Right forelimb (tissue), 1 donor: ENCODE measurements at regions not wholly inside any gene's neighbourhood (a gene's known extent, or its start where the extent isn't known, plus 50 kb on each side); places are given as distances from the start of the nearest gene placed in this dataset.
"Not testable (repeated sequence)": the region's sequence is repeated elsewhere in the genome, so short reads cannot be mapped to it uniquely, and the experiment has no call there.

ENCODE experiments used
- DNase-seq: peaks from one replicate; pipeline ENCODE4 v3.0.0-alpha.2; 2018

DNA sequence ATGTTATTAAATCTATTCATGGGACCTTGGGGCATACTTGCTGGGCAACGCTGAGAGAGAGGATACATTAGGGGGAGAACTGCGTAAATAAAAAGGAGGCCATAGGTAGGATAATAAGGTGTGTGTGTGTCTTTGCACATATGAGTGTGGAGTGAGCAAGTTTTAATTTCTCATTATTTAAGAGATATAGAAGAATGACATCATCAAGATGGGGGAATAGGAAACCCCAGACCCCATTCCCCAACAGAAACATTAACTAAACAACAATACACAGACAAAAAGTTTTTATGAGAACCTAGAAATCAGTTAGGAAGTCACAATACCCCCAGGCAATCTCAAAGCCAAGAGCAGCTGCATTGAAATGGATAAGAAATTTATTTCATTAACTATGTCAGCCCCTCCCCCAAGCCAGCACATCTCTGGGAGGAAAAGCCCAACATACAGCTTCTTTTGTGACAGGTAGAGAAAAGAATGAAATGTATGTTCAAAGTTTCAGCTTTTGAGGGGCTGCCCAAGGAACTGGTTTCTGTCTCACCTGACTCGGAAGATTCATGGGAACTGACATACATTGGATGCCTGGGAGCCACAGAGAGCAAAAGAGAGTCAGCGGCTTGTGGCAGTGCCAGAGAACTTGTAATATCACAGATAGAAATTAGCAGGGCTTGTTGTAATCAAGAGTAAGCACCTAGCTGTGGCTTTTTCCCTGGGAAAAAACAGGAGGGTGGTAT lies 234.3 kb upstream of the NFIA start:
- DNase-seq, result no peak

- DNase-seq, result no peak
Measured at GRCh38 chr1:60847391-60847790, 235.0 kb upstream of the NFIA start.

DNA sequence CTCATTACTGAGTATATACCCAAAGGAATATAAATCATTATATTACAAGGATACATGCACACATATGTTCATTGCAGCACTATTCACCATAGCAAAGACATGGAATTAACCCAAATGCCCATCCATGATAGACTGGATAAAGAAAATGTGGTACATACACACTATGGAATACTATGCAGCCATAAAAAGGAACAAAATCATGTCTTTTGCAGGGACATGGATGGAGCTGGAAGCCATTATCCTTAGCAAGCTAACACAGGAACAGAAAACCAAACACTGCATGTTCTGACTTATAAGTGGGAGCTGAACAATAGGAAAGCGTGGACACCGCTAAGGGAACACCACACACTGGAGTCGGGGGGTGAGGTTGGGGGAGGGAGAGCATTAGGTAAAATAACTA lies 236.7 kb upstream of the NFIA start:
- DNase-seq, result not testable (repeated sequence)

- DNase-seq, result no peak
Measured at GRCh38 chr1:60842304-60842703, 240.1 kb upstream of the NFIA start.

DNA sequence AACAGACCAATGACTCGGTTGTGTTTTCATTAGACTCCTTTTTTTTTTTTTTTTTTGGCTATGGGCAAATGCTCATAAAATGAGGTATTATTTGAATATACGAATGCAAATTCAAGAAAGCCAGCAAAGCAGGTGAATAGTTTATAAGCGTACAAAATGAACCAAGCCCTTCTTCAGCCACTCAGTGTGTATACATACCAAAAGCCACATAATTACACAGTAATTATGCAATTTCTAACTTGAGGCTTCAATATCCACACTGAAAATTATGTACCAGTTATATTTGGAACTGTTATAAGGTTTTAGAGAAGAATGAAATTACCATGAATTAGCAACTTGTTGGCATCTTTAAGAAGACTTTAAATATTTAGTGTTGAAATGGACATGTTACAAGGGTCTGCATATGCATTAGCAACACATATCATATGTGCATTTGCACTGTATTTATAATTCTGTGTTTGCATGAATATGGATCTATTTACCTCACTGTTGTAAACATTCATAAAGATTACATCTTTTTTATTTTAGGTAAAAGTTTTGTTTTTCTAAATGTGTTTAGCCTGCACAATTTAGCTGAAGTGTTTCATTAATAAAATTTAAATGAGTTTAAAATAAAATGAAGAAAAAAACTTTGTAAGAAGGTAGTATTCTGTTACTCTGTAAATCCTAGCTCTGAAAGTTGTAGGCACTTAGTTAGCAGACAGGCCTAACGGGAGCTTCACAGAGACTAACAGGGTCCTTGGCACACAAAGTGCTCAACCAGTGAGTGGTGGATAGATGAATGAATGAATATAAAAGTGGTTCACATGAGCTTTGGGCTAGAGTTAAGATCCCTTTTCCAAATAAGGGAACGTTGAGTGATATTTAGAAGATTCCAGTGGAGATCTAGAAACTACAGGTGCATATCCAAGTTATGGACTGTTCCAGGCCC lies 241.0 kb upstream of the NFIA start:
- DNase-seq, result no peak

DNA sequence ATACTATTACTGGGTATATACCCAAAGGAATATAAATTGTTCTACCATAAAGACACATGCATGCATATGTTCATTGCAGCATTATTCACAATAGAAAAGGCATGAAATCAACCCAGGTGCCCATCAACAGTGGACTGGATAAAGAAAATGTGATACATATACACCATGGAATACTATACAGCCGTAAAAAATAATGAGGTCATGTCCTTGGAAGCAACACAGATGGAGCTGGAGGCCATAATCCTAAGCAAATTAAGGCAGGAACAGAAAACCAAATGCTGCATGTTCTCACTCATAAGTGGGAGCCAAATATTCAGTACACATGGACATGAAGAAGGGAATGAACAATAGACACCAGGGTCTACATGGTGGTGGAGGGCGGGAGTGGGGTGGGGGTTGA lies 241.9 kb upstream of the NFIA start:
- not testable (repeated sequence) for DNase-seq

GRCh38 chr1:60835649-60836048 lies 246.7 kb upstream of the NFIA start:
- no peak for DNase-seq

DNA sequence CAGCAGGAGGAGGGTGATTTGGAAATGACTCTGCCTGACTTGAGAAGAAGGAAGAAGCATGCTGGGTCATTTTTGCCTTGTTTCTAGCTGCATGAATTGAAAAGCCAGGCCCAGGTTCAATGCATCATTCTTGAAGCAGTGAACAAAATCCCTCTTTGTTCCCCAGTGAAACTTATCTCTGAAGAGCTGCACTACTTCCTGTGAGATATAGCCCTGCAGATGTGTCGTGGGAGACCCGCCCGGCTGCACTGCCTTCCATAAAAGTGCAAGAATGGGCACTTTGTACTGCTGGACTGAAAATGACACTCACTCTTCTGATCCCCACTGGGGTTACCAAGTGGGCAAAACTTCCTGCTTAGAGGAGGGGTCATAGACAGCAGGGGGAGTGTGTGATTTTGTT lies 249.2 kb upstream of the NFIA start:
- no peak for DNase-seq

GRCh38 chr1:60832367-60832766 lies 250.0 kb upstream of the NFIA start:
- no peak for DNase-seq

DNA sequence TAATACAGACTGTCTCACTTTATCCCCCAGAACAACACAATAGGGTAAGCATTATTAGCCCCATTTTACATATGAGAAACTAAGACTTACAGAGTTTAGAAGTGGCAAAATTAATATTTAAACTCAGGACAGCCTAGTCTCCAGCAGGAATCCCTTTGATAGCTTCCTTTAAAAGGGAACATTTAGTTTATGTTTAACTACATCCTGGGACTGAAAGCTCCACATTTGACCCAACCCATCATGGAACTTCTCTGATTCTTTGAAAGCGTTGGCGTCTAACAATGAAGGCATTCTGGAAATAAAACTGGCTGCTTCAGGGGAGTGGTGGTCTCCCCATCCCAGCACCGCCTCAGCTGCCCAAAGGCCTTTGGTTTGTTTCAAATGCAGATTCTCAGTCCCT lies 250.6 kb upstream of the NFIA start:
- DNase-seq, result no peak

DNA sequence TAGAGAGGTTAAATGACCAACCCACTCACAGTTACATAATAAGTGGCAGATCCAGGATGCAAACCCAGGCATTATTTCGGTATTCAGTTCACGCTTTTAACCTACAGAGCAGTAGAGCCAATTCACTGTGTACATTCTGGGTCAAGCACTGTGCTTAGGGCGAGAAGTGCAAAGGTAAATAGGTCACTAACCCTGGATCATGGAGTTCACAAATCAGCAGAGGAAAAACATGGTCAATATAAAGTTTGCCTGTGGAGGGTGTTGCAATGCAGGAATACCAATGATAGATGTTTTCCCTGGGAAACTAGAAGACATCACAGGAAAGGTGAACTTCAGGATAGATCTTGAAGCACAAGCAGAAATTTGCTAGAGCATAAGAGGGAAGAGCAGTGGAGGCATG lies 253.4 kb upstream of the NFIA start:
- no peak for DNase-seq

GRCh38 chr1:60826320-60827094 lies 255.9 kb upstream of the NFIA start:
- DNase-seq, result no peak

- DNase-seq, result no peak
Measured at GRCh38 chr1:60825593-60825992, 256.8 kb upstream of the NFIA start.

GRCh38 chr1:60823151-60823550 lies 259.2 kb upstream of the NFIA start:
- no peak for DNase-seq

GRCh38 chr1:60822252-60822651 lies 260.1 kb upstream of the NFIA start:
- no peak for DNase-seq

GRCh38 chr1:60821156-60821555 lies 261.2 kb upstream of the NFIA start:
- DNase-seq, result no peak

DNA sequence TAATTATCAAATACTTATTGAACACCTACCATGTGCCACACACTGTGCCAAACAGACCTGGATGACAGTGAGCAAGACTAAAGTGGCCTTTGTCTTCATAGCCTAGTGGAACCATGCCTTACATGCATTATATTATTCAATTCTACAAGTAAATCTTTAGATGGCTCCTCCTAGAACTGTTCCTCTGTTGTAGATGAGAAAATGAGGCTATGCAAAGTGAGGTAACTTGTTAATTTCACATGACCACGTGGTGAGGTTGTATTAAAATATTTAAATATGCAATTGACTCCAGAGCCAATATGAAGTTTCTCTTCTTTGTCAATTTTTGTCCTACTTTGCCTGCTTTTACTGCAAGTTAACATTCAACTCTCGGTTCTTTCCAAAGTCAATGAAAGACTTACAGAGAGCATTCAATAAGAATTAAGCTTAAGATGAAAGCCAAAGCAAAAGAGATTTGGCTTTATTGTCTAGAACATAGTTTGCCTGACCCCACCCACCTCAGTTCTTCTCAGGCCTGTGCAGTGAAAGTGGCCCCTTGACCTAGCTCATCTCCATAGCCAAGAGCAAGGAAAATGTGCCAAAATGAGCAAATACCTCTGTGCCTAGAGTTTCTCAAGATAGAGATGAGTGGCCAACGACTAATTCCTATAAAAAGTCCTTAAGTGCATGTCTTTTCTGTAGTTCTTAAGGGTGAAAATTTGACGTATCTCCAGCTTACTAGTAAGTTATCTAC lies 263.2 kb upstream of the NFIA start:
- DNase-seq, result no peak

- no peak for DNase-seq
Measured at GRCh38 chr1:60813071-60813470, 269.3 kb upstream of the NFIA start.

- DNase-seq, result no peak
Measured at GRCh38 chr1:60809204-60809980, 273.0 kb upstream of the NFIA start.

DNA sequence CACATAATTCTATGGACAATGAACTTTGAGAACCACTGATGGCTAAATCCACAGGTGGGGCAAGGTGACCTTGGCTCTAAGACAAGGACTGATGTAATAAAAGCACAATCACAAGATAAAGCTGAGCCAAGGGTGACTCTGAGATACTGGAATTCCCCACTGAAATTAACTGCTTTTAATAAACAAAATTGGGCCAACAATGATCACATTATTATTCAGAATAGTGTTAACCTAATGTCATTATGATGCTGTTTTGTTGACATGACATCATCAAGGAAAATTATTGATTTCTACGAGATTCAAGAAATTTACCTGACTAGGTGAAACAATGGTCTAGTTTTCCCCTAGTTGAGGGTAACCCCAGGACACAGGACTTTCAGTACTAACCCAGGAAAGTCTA lies 273.7 kb upstream of the NFIA start:
- no peak for DNase-seq

- DNase-seq, result no peak
Measured at GRCh38 chr1:60802884-60803283, 279.5 kb upstream of the NFIA start.

DNA sequence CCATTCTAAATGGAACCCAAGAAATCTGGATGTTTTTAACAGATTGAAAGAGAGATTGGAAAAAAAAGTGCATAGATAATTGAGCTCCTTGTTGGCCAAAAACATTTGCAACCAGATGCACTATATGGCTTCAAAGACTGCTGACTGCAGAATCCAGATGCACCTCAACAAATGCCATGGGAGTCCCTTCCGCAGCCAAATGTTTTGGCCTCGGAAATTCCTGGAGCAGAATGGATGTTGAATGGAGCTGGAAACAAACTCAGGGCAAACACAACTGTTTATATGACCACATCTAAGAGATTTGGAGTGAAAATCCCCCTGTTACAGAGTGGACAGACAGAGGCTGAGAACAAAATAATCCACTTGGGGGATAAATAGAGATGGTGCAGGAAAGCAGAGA lies 285.0 kb upstream of the NFIA start:
- peak; percentile 79 for DNase-seq
